ENCODE measurements at regions not wholly inside any gene's neighbourhood (a gene's known extent, or its start where the extent isn't known, plus 50 kb on each side); places are given as distances from the start of the nearest gene placed in this dataset.

GRCh38 chr10:44674536-44675386, 236.4 kb upstream of the TMEM72 start:
- H3K4me3 ChIP-seq (ENCODE audit: low read depth, low read length): no peak overlapping the region
- Mint-ChIP-seq H3K4me3 (ENCODE audit: unreplicated experiment) (no peak overlapping the region), H3K27ac (ENCODE audit: unreplicated experiment) (no peak overlapping the region), H3K36me3 (ENCODE audit: insufficient read depth, unreplicated experiment) (no peaks in the 10 kb centered on the region), H3K4me1 (ENCODE audit: low read depth, unreplicated experiment) (no peaks in the 10 kb centered on the region), H3K9me3 (ENCODE audit: unreplicated experiment) (no peaks in the 10 kb centered on the region), H3K27me3 (ENCODE audit: insufficient read depth, unreplicated experiment) (peaks cover 16% of the 10 kb centered on the region)
- no TSS peak for BruUV-seq (replicated peaks)
- DNase-seq: no peak
- intact Hi-C loops (cut with micrococcal nuclease; ENCODE audit: unreplicated experiment): no loop called here
- no peaks in the 10 kb centered on the region for H3K4me1 ChIP-seq
- no peaks in the 10 kb centered on the region for H3K9me3 ChIP-seq
- no peaks in the 10 kb centered on the region for H3K36me3 ChIP-seq (ENCODE audit: control insufficient read depth, insufficient read depth, low read length)
- H3K27me3 ChIP-seq (replicated peaks; ENCODE audit: control insufficient read depth, insufficient read depth, low read length): no peaks in the 10 kb centered on the region
- CTCF ChIA-PET: no interaction called here
- POLR2A ChIA-PET: no interaction called here
- TF ChIP-seq CTCF (IDR thresholded peaks at IDR 0.05; ENCODE audit: insufficient read depth in 1 of 2, low read depth in 1 of 2, low read length in 1 of 2, severe bottlenecking in 1 of 2, unreplicated experiment in 1 of 2): no peak

- CTCF ChIA-PET: no interaction called here
Measured at GRCh38 chr10:44675387-44675874, 235.7 kb upstream of the TMEM72 start.

GRCh38 chr10:44680764-44681163, 230.4 kb upstream of the TMEM72 start:
- no peak for TF ChIP-seq CTCF (IDR thresholded peaks at IDR 0.05; ENCODE audit: insufficient read depth in 1 of 2, low read depth in 1 of 2, low read length in 1 of 2, severe bottlenecking in 1 of 2, unreplicated experiment in 1 of 2)
- Mint-ChIP-seq H3K27me3 (ENCODE audit: insufficient read depth, unreplicated experiment) (peaks cover 24% of the 10 kb centered on the region), H3K4me1 (ENCODE audit: low read depth, unreplicated experiment) (no peaks in the 10 kb centered on the region), H3K4me3 (ENCODE audit: unreplicated experiment) (no peak overlapping the region), H3K36me3 (ENCODE audit: insufficient read depth, unreplicated experiment) (no peaks in the 10 kb centered on the region), H3K27ac (ENCODE audit: unreplicated experiment) (no peak overlapping the region), H3K9me3 (ENCODE audit: unreplicated experiment) (no peaks in the 10 kb centered on the region)
- Histone ChIP-seq H3K4me1 (no peaks in the 10 kb centered on the region), H3K4me3 (ENCODE audit: low read depth, low read length) (no peak overlapping the region), H3K27me3 (replicated peaks; ENCODE audit: control insufficient read depth, insufficient read depth, low read length) (no peaks in the 10 kb centered on the region), H3K36me3 (ENCODE audit: control insufficient read depth, insufficient read depth, low read length) (no peaks in the 10 kb centered on the region), H3K9me3 (no peaks in the 10 kb centered on the region)
- POLR2A ChIA-PET: no interaction called here
- BruUV-seq (replicated peaks): no TSS peak
- no peak for DNase-seq
- CTCF ChIA-PET: no interaction called here
- intact Hi-C loops (cut with micrococcal nuclease; ENCODE audit: unreplicated experiment): no loop called here

More at GRCh38 chr10:44675387-44675874, 235.7 kb upstream of the TMEM72 start:
- Histone ChIP-seq H3K27me3 (replicated peaks; ENCODE audit: control insufficient read depth, insufficient read depth, low read length) (no peaks in the 10 kb centered on the region), H3K4me1 (no peaks in the 10 kb centered on the region), H3K36me3 (ENCODE audit: control insufficient read depth, insufficient read depth, low read length) (no peaks in the 10 kb centered on the region), H3K9me3 (no peaks in the 10 kb centered on the region), H3K4me3 (ENCODE audit: low read depth, low read length) (no peak overlapping the region)
- H3K27ac Mint-ChIP-seq (ENCODE audit: unreplicated experiment): no peak overlapping the region
- no TSS peak for BruUV-seq (replicated peaks)
- H3K9me3 Mint-ChIP-seq (ENCODE audit: unreplicated experiment): no peaks in the 10 kb centered on the region
- peaks cover 16% of the 10 kb centered on the region for H3K27me3 Mint-ChIP-seq (ENCODE audit: insufficient read depth, unreplicated experiment)
- intact Hi-C loops (cut with micrococcal nuclease; ENCODE audit: unreplicated experiment): no loop called here
- no peaks in the 10 kb centered on the region for H3K4me1 Mint-ChIP-seq (ENCODE audit: low read depth, unreplicated experiment)
- no peak for DNase-seq
- no peaks in the 10 kb centered on the region for H3K36me3 Mint-ChIP-seq (ENCODE audit: insufficient read depth, unreplicated experiment)
- TF ChIP-seq CTCF (IDR thresholded peaks at IDR 0.05; ENCODE audit: insufficient read depth in 1 of 2, low read depth in 1 of 2, low read length in 1 of 2, severe bottlenecking in 1 of 2, unreplicated experiment in 1 of 2): no peak
- POLR2A ChIA-PET: no interaction called here
- no peak overlapping the region for H3K4me3 Mint-ChIP-seq (ENCODE audit: unreplicated experiment)

All from Caco-2 (cell line).